HG03280 (cell line): ENCODE measurements at regions not wholly inside any gene's neighbourhood (a gene's known extent, or its start where the extent isn't known, plus 50 kb on each side); places are given as distances from the start of the nearest gene placed in this dataset.
"Not testable (repeated sequence)": the region's sequence is repeated elsewhere in the genome, so short reads cannot be mapped to it uniquely, and the experiment has no call there.

Experiments
- ATAC-seq: cut with Tn5 transposase; IDR thresholded peaks from one replicate; pipeline ENCODE4 v1.9.1; 2021; ENCODE audit warnings: mild to moderate bottlenecking, moderate library complexity; ENCODE audit not compliant: unreplicated experiment

GRCh38 chr1:169048043-169048442 is 58.4 kb upstream of the ATP1B1 start:
- no peak for ATAC-seq

GRCh38 chr1:169049258-169049938 is 57.1 kb upstream of the ATP1B1 start:
- no peak for ATAC-seq

- no peak for ATAC-seq
These were observed 55.3 kb upstream of the ATP1B1 start for GRCh38 chr1:169051171-169051570.

- not testable (repeated sequence) for ATAC-seq
These were observed 54.3 kb upstream of the ATP1B1 start for GRCh38 chr1:169052171-169052570.

GRCh38 chr1:169052727-169053126 is 53.8 kb upstream of the ATP1B1 start:
- ATAC-seq: no peak

GRCh38 chr1:169053196-169053595 is 53.3 kb upstream of the ATP1B1 start:
- ATAC-seq: no peak
